ENCODE measurements at regions not wholly inside any gene's neighbourhood (a gene's known extent, or its start where the extent isn't known, plus 50 kb on each side); places are given as distances from the start of the nearest gene placed in this dataset.

DNA sequence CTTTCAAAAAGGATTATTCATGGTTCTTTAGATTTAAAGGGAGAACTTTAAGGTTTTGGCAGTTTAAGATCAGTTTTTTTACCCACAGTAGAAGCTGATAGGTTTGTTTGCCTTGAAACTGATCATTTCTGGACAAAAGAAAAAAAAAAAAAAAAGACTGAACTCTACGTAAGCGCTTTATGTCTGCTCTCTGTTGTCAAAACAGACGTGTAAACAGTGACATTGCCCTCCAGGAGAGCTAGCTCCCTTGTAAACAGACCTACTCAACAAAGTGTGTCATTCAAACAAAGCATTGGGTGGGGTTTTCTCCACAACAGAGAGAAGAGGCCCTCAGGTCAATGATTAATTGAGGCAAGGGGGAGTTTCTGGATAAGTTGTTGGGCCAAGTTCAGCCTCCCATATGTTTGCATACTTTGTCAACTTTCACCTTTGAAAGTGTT, 568.1 kb upstream of the LRRN3 start (continued):
- TF ChIP-seq, protein P1, sequence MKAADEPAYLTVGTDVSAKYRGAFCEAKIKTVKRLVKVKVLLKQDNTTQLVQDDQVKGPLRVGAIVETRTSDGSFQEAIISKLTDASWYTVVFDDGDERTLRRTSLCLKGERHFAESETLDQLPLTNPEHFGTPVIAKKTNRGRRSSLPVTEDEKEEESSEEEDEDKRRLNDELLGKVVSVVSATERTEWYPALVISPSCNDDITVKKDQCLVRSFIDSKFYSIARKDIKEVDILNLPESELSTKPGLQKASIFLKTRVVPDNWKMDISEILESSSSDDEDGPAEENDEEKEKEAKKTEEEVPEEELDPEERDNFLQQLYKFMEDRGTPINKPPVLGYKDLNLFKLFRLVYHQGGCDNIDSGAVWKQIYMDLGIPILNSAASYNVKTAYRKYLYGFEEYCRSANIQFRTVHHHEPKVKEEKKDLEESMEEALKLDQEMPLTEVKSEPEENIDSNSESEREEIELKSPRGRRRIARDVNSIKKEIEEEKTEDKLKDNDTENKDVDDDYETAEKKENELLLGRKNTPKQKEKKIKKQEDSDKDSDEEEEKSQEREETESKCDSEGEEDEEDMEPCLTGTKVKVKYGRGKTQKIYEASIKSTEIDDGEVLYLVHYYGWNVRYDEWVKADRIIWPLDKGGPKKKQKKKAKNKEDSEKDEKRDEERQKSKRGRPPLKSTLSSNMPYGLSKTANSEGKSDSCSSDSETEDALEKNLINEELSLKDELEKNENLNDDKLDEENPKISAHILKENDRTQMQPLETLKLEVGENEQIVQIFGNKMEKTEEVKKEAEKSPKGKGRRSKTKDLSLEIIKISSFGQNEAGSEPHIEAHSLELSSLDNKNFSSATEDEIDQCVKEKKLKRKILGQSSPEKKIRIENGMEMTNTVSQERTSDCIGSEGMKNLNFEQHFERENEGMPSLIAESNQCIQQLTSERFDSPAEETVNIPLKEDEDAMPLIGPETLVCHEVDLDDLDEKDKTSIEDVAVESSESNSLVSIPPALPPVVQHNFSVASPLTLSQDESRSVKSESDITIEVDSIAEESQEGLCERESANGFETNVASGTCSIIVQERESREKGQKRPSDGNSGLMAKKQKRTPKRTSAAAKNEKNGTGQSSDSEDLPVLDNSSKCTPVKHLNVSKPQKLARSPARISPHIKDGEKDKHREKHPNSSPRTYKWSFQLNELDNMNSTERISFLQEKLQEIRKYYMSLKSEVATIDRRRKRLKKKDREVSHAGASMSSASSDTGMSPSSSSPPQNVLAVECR (CRISPR knock-in tag; IDR thresholded peaks at IDR 0.05; ENCODE audit: borderline replicate concordance) = peak; percentile 37; the same call in 1 of the 2 replicates
- TF ChIP-seq, protein P2, sequence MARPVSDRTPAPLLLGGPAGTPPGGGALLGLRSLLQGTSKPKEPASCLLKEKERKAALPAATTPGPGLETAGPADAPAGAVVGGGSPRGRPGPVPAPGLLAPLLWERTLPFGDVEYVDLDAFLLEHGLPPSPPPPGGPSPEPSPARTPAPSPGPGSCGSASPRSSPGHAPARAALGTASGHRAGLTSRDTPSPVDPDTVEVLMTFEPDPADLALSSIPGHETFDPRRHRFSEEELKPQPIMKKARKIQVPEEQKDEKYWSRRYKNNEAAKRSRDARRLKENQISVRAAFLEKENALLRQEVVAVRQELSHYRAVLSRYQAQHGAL (CRISPR knock-in tag; IDR thresholded peaks at IDR 0.05; ENCODE audit: not compliant biosample characterization) = no peak
- TF ChIP-seq, protein P3, sequence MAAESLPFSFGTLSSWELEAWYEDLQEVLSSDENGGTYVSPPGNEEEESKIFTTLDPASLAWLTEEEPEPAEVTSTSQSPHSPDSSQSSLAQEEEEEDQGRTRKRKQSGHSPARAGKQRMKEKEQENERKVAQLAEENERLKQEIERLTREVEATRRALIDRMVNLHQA (CRISPR knock-in tag; IDR thresholded peaks at IDR 0.05) = no peak
- TF ChIP-seq MAFF (IDR thresholded peaks at IDR 0.05; ENCODE audit: low read depth, low read length) = 0 out of 2 replicates have a peak, but pooled peaks have one; percentile 35
- TF ChIP-seq MYC (CRISPR knock-in tag; IDR thresholded peaks at IDR 0.05; ENCODE audit: borderline replicate concordance) = no peak
- peak; percentile 97 for TF ChIP-seq SKI (IDR thresholded peaks at IDR 0.05; ENCODE audit: partially characterized antibody)
- TF ChIP-seq ZNF431 (CRISPR knock-in tag; IDR thresholded peaks at IDR 0.05; ENCODE audit: borderline replicate concordance, low read depth) = peak; percentile 62; the same call in 1 of the 2 replicates
- TF ChIP-seq, protein P4, sequence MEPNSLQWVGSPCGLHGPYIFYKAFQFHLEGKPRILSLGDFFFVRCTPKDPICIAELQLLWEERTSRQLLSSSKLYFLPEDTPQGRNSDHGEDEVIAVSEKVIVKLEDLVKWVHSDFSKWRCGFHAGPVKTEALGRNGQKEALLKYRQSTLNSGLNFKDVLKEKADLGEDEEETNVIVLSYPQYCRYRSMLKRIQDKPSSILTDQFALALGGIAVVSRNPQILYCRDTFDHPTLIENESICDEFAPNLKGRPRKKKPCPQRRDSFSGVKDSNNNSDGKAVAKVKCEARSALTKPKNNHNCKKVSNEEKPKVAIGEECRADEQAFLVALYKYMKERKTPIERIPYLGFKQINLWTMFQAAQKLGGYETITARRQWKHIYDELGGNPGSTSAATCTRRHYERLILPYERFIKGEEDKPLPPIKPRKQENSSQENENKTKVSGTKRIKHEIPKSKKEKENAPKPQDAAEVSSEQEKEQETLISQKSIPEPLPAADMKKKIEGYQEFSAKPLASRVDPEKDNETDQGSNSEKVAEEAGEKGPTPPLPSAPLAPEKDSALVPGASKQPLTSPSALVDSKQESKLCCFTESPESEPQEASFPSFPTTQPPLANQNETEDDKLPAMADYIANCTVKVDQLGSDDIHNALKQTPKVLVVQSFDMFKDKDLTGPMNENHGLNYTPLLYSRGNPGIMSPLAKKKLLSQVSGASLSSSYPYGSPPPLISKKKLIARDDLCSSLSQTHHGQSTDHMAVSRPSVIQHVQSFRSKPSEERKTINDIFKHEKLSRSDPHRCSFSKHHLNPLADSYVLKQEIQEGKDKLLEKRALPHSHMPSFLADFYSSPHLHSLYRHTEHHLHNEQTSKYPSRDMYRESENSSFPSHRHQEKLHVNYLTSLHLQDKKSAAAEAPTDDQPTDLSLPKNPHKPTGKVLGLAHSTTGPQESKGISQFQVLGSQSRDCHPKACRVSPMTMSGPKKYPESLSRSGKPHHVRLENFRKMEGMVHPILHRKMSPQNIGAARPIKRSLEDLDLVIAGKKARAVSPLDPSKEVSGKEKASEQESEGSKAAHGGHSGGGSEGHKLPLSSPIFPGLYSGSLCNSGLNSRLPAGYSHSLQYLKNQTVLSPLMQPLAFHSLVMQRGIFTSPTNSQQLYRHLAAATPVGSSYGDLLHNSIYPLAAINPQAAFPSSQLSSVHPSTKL (CRISPR knock-in tag; IDR thresholded peaks at IDR 0.05) = peak; percentile 97
- TF ChIP-seq HDAC1 (CRISPR knock-in tag; IDR thresholded peaks at IDR 0.05) = peak; percentile 74
- TF ChIP-seq HNF4A (CRISPR knock-in tag; IDR thresholded peaks at IDR 0.05) = peak; percentile 54
- TF ChIP-seq, protein P5, sequence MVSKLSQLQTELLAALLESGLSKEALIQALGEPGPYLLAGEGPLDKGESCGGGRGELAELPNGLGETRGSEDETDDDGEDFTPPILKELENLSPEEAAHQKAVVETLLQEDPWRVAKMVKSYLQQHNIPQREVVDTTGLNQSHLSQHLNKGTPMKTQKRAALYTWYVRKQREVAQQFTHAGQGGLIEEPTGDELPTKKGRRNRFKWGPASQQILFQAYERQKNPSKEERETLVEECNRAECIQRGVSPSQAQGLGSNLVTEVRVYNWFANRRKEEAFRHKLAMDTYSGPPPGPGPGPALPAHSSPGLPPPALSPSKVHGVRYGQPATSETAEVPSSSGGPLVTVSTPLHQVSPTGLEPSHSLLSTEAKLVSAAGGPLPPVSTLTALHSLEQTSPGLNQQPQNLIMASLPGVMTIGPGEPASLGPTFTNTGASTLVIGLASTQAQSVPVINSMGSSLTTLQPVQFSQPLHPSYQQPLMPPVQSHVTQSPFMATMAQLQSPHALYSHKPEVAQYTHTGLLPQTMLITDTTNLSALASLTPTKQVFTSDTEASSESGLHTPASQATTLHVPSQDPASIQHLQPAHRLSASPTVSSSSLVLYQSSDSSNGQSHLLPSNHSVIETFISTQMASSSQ (IDR thresholded peaks at IDR 0.05; ENCODE audit: low read depth) = peak; percentile 97
- TF ChIP-seq, protein P5 (CRISPR knock-in tag; IDR thresholded peaks at IDR 0.05; ENCODE audit: borderline replicate concordance) = peak; percentile 98
- TF ChIP-seq, protein P6, sequence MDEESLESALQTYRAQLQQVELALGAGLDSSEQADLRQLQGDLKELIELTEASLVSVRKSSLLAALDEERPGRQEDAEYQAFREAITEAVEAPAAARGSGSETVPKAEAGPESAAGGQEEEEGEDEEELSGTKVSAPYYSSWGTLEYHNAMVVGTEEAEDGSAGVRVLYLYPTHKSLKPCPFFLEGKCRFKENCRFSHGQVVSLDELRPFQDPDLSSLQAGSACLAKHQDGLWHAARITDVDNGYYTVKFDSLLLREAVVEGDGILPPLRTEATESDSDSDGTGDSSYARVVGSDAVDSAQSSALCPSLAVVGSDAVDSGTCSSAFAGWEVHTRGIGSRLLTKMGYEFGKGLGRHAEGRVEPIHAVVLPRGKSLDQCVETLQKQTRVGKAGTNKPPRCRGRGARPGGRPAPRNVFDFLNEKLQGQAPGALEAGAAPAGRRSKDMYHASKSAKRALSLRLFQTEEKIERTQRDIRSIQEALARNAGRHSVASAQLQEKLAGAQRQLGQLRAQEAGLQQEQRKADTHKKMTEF (CRISPR knock-in tag; IDR thresholded peaks at IDR 0.05) = peak; percentile 93
- peak; percentile 66 for TF ChIP-seq RFX1 (IDR thresholded peaks at IDR 0.05)
- no peak for TF ChIP-seq KDM5A (IDR thresholded peaks at IDR 0.05; ENCODE audit: borderline replicate concordance, low read length)
